ENCODE measurements at regions not wholly inside any gene's neighbourhood (a gene's known extent, or its start where the extent isn't known, plus 50 kb on each side); places are given as distances from the start of the nearest gene placed in this dataset.

- DNase-seq (ENCODE audit: low spot score): no peak
Observed at GRCh38 chr3:64995857-64996551, 308.2 kb upstream of the ADAMTS9 start.

GRCh38 chr3:64993781-64994180, 306.0 kb upstream of the ADAMTS9 start:
- no peak for DNase-seq (ENCODE audit: low spot score)

- DNase-seq (ENCODE audit: low spot score): no peak
Observed at GRCh38 chr3:64992530-64993285, 304.9 kb upstream of the ADAMTS9 start.

GRCh38 chr3:64988188-64988587, 300.4 kb upstream of the ADAMTS9 start:
- no peak for DNase-seq (ENCODE audit: low spot score)

GRCh38 chr3:64987726-64988125, 299.9 kb upstream of the ADAMTS9 start:
- DNase-seq (ENCODE audit: low spot score): no peak

GRCh38 chr3:64985072-64985471, 297.3 kb upstream of the ADAMTS9 start:
- DNase-seq (ENCODE audit: low spot score): no peak

GRCh38 chr3:64983583-64984359, 296.0 kb upstream of the ADAMTS9 start:
- no peak for DNase-seq (ENCODE audit: low spot score)

- DNase-seq (ENCODE audit: low spot score): no peak
Observed at GRCh38 chr3:64977308-64978100, 289.7 kb upstream of the ADAMTS9 start.

- no peak for DNase-seq (ENCODE audit: low spot score)
Observed at GRCh38 chr3:64976456-64976855, 288.7 kb upstream of the ADAMTS9 start.

GRCh38 chr3:64975147-64975546, 287.3 kb upstream of the ADAMTS9 start:
- DNase-seq (ENCODE audit: low spot score): no peak

- DNase-seq (ENCODE audit: low spot score): no peak
Observed at GRCh38 chr3:64974401-64974800, 286.6 kb upstream of the ADAMTS9 start.

- DNase-seq (ENCODE audit: low spot score): no peak
Observed at GRCh38 chr3:64972793-64973192, 285.0 kb upstream of the ADAMTS9 start.

- no peak for DNase-seq (ENCODE audit: low spot score)
Observed at GRCh38 chr3:64971602-64972001, 283.8 kb upstream of the ADAMTS9 start.

GRCh38 chr3:64970634-64971033, 282.8 kb upstream of the ADAMTS9 start:
- DNase-seq (ENCODE audit: low spot score): no peak

- DNase-seq (ENCODE audit: low spot score): no peak
Observed at GRCh38 chr3:64961301-64961700, 273.5 kb upstream of the ADAMTS9 start.

GRCh38 chr3:64958199-64958843, 270.5 kb upstream of the ADAMTS9 start:
- DNase-seq (ENCODE audit: low spot score): no peak

- DNase-seq (ENCODE audit: low spot score): no peak
Observed at GRCh38 chr3:64957408-64958198, 269.8 kb upstream of the ADAMTS9 start.

GRCh38 chr3:64956711-64957325, 269.0 kb upstream of the ADAMTS9 start:
- DNase-seq (ENCODE audit: low spot score): no peak

GRCh38 chr3:64954995-64955636, 267.3 kb upstream of the ADAMTS9 start:
- DNase-seq (ENCODE audit: low spot score): no peak
